GM19238 (cell line): ENCODE measurements at regions not wholly inside any gene's neighbourhood (a gene's known extent, or its start where the extent isn't known, plus 50 kb on each side); places are given as distances from the start of the nearest gene placed in this dataset.
"Not testable (repeated sequence)": the region's sequence is repeated elsewhere in the genome, so short reads cannot be mapped to it uniquely, and the experiment has no call there.

Experiments
- DNase-seq: peaks from one replicate; pipeline ENCODE4 v3.0.0; 2011; ENCODE audit warnings: low spot score; ENCODE audit not compliant: insufficient read length

DNA sequence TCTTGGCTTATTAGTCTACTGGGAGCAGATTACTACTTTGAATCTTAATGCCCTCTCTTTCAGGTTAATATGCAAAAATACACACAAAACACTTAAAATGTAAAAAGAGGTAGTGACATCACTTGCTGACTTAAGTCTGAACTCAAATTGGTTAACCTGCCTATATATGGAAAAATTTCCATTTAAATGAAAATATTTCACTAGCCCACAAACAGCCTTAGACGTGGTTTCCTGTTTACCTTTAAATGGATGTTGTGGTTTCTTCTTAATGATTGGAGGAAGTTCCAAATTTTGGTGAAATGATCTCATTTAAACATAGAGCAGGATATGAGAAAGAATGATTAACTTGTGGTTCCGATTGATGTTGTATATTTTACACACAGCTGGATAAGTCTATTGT is 553.7 kb downstream of the CD109 start:
- DNase-seq = no peak

DNA sequence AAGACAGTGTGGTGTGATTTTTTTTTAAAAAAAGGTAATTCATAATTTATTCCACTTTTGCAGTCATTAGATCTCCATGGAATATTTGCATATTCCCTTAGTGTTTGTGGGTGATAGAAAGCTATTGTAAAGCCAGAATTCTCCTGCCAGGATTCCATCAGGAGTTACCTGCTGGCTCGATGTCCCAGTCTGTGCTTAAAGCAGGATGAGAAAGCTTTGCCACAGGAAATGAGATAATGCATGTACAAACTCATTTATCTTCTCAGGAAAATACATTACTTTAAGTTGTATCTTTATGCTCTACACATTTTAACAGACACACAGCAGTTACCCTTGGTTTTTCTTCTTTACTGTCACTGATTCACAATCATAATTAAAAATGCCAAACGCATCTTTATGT is 553.0 kb downstream of the CD109 start:
- DNase-seq = no peak

GRCh38 chr6:74222768-74223333 is 526.8 kb downstream of the CD109 start:
- DNase-seq = no peak

DNA sequence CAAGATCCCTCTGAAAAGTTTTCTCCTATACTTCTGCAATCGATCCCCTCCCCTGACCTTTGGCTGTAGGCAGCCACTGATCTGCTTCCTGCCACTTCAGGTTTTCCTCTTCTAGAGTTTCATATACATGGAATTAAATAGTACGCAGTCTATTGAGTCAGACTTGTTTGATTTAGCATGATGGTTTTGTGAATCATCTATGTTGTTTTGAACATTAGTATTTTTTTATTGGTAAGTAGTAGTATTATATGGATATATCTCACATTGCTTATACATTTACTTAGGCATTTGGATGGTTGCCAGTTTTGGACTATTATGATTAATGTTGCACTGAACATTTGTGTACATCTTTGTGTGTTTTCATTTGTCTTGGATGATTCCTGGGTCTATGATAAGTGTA is 518.0 kb downstream of the CD109 start:
- no peak for DNase-seq

DNA sequence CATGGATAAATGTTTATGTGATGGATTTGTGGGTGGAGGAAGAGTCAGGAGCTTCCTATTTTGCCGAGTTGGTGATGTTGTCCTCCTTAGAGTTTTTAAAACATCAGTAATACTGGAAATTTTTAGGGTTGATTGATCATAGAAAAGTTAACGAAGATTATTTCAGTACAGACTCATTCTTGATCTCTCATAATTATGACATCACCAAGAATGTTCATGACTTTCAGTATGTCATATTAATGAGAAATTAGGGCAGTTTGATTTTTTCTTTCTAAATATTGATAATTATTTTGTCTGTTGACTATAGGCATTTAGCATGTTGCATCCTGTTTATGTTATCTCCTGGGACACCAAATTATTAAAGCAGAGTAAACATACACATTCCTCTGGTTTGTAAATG is 512.2 kb downstream of the CD109 start:
- DNase-seq = no peak

DNA sequence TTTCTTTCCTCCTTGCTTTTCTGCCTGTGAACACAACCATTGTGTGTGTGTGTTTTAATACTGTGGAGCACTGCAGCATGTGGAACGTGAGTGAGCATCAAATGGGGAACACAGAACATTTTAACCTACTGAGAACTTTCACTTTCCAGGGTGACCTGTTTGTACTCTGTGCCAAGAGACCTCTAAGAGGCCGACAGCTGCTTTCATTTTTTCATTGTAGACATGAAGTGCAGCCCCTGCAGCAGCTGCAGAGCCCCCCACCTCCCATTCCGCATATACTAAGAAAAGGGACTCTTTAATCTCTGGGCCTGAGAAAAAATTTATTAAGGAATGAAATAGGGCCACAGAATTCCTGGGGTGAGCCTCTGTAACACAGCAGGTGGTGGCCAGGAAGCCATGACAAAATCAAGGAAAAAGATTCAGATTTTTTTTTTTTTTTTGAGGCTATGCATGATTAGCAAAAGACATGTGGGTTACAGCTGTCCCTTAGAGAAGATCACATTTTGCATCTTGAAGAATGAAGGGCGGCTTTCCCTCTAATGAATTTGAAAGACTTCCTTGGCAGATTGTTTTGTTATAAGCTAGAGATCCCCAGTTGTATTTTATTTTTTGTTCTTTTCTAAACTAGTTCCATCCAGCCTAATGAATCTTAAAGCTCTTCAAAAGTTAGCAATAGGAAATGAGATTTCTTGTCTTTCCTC is 503.4 kb downstream of the CD109 start:
- no peak for DNase-seq

GRCh38 chr6:74197310-74197709 is 501.3 kb downstream of the CD109 start:
- no peak for DNase-seq

DNA sequence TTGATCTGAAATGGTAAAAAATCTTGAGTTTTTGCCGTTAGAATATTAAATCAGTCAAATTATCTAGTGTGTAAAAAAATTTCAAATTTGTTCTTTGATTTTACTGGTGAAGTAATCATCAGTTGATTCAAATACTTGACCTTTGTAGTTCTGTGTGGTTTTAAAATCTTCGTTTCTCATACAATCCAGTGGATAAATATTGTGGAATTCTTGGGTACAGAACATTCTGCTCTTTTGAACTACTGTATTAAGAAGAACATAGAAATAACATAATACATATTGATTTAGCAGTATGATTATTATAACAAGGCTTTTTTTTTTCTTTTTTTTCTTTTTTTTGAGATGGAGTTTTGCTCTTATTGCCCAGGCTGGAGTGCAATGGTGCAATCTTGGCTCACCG is 491.8 kb downstream of the CD109 start:
- no peak for DNase-seq

DNA sequence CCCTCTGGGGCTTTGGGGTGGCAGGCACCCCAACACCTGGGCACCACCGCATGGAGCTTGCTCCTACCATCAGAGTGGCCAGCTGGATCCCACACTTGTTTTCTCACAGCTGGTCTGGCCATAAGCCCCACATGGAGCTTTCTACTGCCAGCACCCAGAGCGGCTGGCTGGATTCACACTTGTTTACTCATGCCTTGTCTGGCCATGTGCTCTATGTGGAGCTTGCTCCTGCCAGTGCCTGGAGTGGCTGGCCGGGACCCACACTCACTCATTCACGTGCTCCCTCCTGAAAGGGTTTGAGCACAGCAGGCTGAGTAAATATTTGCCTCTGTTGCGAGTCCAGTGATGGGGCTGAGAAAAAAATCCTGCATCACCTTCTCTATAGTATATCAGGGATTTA is 487.0 kb downstream of the CD109 start:
- DNase-seq = no peak

DNA sequence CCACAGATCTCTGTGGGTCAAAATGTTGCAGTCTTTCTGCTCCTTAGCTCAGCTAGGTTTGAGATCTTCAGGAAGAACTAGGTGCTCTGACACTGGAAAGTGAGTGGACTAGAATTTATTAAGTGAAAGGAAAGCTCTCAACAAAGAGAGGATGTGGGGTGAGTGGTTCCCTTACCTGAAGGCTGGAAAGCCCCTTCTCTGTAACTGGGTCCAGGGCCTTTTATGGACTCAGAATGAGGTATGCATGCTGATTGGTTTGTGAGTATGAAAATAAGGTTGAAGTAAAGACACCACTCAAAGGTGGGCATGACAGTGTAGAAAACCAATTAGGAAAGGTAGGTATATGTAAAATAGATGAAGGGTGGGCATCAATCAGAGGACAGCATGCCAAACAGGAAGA is 485.5 kb downstream of the CD109 start:
- no peak for DNase-seq

DNA sequence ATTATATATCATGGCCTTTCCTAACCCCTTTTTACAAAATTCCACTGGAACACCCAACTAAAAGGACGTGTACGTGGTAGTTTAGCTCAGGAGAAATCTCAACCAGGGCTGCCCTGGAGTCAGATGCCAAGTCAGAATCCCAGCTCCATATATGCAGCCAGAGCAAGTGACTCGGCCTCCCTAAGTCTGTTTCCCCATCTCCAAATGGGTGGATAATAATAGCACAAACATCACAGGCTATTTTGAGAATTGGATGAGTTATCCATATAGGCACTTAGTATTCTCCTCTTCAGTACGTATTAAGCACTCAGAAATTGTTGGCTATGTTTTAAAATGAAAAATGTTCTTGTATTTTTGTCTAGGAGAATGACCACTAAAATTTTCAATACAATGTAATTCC is 481.5 kb downstream of the CD109 start:
- no peak for DNase-seq

GRCh38 chr6:74170550-74170949 is 474.5 kb downstream of the CD109 start:
- not testable (repeated sequence) for DNase-seq

- no peak for DNase-seq
Observed at GRCh38 chr6:74170118-74170517, 474.1 kb downstream of the CD109 start.

DNA sequence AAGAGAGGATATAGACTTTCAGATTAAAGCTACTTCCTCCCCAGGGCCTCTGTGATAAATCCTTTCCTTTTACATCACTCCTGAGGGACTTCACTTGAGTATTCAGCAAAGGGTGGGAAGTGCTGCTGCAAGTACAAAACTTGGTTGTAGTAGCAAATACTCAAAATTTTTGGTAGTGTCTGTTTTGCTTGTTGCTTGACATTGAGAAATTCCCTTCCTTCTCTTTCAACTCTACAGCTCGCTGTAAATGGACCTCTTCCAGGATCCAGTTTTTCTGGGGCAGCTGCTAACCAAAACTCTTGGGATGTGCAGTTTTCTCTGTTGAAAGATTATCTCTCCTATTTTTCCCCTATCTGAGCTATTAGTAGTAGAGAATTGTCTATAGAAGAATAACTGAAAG is 472.0 kb downstream of the CD109 start:
- no peak for DNase-seq

- no peak for DNase-seq
Observed at GRCh38 chr6:74167511-74167910, 471.5 kb downstream of the CD109 start.

DNA sequence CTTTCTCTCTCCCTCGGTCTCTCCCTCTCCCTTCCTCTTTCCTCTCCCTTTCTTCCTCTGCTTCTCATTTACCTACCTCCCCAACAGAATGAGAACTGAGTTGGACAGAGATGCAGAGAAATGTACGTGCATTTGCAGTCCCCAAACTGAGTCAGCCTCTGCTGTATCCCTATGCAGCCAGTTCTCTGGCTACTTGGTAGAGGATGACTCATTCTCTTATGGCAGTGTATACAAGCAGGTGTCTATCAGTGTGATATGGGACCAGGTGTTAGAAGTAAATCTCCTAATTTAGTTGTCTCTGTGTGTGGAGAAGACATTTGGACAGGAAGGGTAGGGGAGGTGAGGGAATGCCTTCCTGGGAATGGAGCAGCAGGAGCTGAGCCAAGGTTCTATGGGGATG is 470.8 kb downstream of the CD109 start:
- DNase-seq = no peak

DNA sequence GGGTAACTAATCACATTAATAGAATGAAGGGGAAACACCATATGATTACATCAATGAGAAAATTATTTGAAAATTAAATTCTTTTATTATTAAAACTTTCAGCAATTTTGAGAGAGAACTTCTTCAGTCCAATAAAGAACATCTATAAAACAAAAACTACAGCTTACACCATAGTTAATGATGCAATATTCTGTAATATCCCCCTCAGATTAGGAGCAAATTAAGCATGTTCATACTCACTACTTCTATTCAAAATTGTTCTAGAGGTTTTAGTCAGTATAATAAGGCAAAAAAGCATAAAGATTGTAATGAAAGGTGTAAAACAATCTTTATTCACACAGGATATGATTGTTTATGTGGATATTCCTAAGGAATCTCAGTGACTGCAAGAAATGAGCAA is 465.4 kb downstream of the CD109 start:
- DNase-seq = no peak

GRCh38 chr6:74152096-74152675 is 456.2 kb downstream of the CD109 start:
- DNase-seq = no peak

- DNase-seq = no peak
Observed at GRCh38 chr6:74145931-74146330, 449.9 kb downstream of the CD109 start.

- no peak for DNase-seq
Observed at GRCh38 chr6:74137911-74138310, 441.9 kb downstream of the CD109 start.

- no peak for DNase-seq
Observed at GRCh38 chr6:74134327-74134726, 438.3 kb downstream of the CD109 start.

DNA sequence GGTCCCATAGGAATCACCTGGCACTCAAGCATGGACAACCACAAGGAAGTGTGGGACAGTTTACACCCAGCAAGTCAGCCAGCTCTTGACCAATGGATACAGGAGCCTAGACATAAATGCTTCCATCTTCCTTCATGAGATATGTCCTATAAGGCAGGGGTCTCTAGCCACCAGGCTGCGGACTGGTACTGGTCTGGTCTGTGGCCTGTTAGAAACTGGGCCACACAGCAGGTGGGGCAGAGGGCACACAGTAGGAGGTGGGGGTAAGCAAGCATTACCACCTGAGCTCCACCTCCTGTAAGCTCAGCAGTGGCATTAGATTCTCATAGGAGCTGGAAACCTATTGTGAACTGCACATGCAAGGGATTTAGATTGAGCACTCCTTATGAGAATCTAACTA is 437.1 kb downstream of the CD109 start:
- DNase-seq = no peak

GRCh38 chr6:74130641-74131040 is 434.6 kb downstream of the CD109 start:
- no peak for DNase-seq
